MCF 10A (cell line): ENCODE measurements at regions not wholly inside any gene's neighbourhood (a gene's known extent, or its start where the extent isn't known, plus 50 kb on each side); places are given as distances from the start of the nearest gene placed in this dataset.
"Not testable (repeated sequence)": the region's sequence is repeated elsewhere in the genome, so short reads cannot be mapped to it uniquely, and the experiment has no call there.

Experiments used
- BruUV-seq: library from RNA; stranded (reverse); fragments of 400-500 nt; replicated peaks from 2 replicates; lab custom pipeline; 2021; lab: Mats Ljungman, UMichigan
- CTCF ChIA-PET: fragments of 300-600 bp; sonication (Branson Sonifier 250); formaldehyde crosslinking; extraction: SDS; loops from one replicate; lab custom pipeline; 2021; ENCODE audit warnings: antibody characterized with exemption, inconsistent platforms; lab: Yijun Ruan, JAX
- POLR2A ChIA-PET: fragments of 300-600, 350-650 bp; sonication (Branson Sonifier 250); formaldehyde crosslinking; extraction: SDS; loops from one replicate; lab custom pipeline; 2020; ENCODE audit warnings: antibody characterized with exemption, inconsistent platforms; lab: Yijun Ruan, JAX
- DNase-seq: peaks from one replicate; pipeline ENCODE4 v3.0.0-alpha.2; 2018; ENCODE audit not compliant: unreplicated experiment
- H3K27ac Mint-ChIP-seq: one replicate; pipeline ENCODE4 v1.8.0; 2022; ENCODE audit warnings: mild to moderate bottlenecking, low read depth, mixed read lengths; ENCODE audit not compliant: unreplicated experiment
- H3K27me3 Mint-ChIP-seq: one replicate; pipeline ENCODE4 v1.8.0; 2022; ENCODE audit warnings: mixed read lengths; ENCODE audit not compliant: insufficient read depth, unreplicated experiment
- H3K36me3 Mint-ChIP-seq: one replicate; pipeline ENCODE4 v1.8.0; 2022; ENCODE audit warnings: mild to moderate bottlenecking, moderate library complexity, mixed read lengths; ENCODE audit not compliant: insufficient read depth, unreplicated experiment
- H3K4me1 Mint-ChIP-seq: one replicate; pipeline ENCODE4 v1.8.0; 2022; ENCODE audit warnings: mixed read lengths; ENCODE audit not compliant: insufficient read depth, unreplicated experiment
- H3K4me3 Mint-ChIP-seq: one replicate; pipeline ENCODE4 v1.8.0; 2022; ENCODE audit warnings: mild to moderate bottlenecking, moderate library complexity, mixed read lengths; ENCODE audit not compliant: unreplicated experiment
- H3K9me3 Mint-ChIP-seq: one replicate; pipeline ENCODE4 v1.8.0; 2022; ENCODE audit warnings: mixed read lengths; ENCODE audit not compliant: unreplicated experiment
- CTCF ChIP-seq: fragments of 200-600 bp; IDR thresholded peaks from one replicate; pipeline ENCODE4 v1.8.0; 2022; ENCODE audit warnings: antibody characterized with exemption, mild to moderate bottlenecking; ENCODE audit not compliant: unreplicated experiment
- intact Hi-C: fragments of 100-400 bp; cut with micrococcal nuclease; formaldehyde crosslinking; loops from 2 replicates; pipeline ENCODE4 v1.14.1; 2022

GRCh38 chr1:199591468-199591867, 436.0 kb upstream of the NR5A2 start:
- no peaks in the 10 kb centered on the region for H3K36me3 Mint-ChIP-seq
- H3K4me1 Mint-ChIP-seq, result no peaks in the 10 kb centered on the region
- CTCF ChIA-PET, result interaction anchor here (0.6 to 0.7 kb wide), 3 partner anchors 163 to 1226 kb away, joined by 3 to 5 read pairs (median 3); no protein-coding TSS in a partner anchor
- TF ChIP-seq CTCF, result no peak
- no peaks in the 10 kb centered on the region for H3K27me3 Mint-ChIP-seq
- intact Hi-C loops, result no loop called here
- DNase-seq, result no peak
- H3K9me3 Mint-ChIP-seq, result no peaks in the 10 kb centered on the region
- no peak overlapping the region for H3K4me3 Mint-ChIP-seq
- H3K27ac Mint-ChIP-seq, result no peak overlapping the region
- BruUV-seq, result no TSS peak
- POLR2A ChIA-PET, result interaction anchor here (0.7 kb wide), 1 partner anchor 591 kb away, joined by 3 read pairs; no protein-coding TSS in a partner anchor

- no TSS peak for BruUV-seq
- TF ChIP-seq CTCF, result no peak
- no peak overlapping the region for H3K27ac Mint-ChIP-seq
Observed at GRCh38 chr1:199593475-199593874, 434.0 kb upstream of the NR5A2 start.

GRCh38 chr1:199596448-199596847, 431.1 kb upstream of the NR5A2 start:
- DNase-seq, intact Hi-C loops, H3K4me1 Mint-ChIP-seq, H3K9me3 Mint-ChIP-seq, BruUV-seq, POLR2A ChIA-PET, H3K27me3 Mint-ChIP-seq, H3K36me3 Mint-ChIP-seq, CTCF ChIA-PET, H3K27ac Mint-ChIP-seq, H3K4me3 Mint-ChIP-seq: not testable (repeated sequence)

More at GRCh38 chr1:199593475-199593874, 434.0 kb upstream of the NR5A2 start:
- Mint-ChIP-seq H3K4me3 (no peak overlapping the region), H3K9me3 (no peaks in the 10 kb centered on the region), H3K36me3 (no peaks in the 10 kb centered on the region), H3K27me3 (no peaks in the 10 kb centered on the region), H3K4me1 (no peaks in the 10 kb centered on the region)
- intact Hi-C loops, result no loop called here
- ChIA-PET POLR2A (no interaction called here), CTCF (interaction anchor here (0.9 kb wide), 1 partner anchor 712 kb away, joined by 3 read pairs; no protein-coding TSS in a partner anchor)
- DNase-seq, result no peak

- no peaks in the 10 kb centered on the region for H3K4me1 Mint-ChIP-seq
- no peaks in the 10 kb centered on the region for H3K36me3 Mint-ChIP-seq
- ChIA-PET CTCF (no interaction called here), POLR2A (no interaction called here)
- no peak overlapping the region for H3K27ac Mint-ChIP-seq
- DNase-seq, result no peak
- BruUV-seq, result no TSS peak
- no peaks in the 10 kb centered on the region for H3K27me3 Mint-ChIP-seq
- H3K4me3 Mint-ChIP-seq, result no peak overlapping the region
- H3K9me3 Mint-ChIP-seq, result peaks cover under 1% of the 10 kb centered on the region
- TF ChIP-seq CTCF, result no peak
- intact Hi-C loops, result no loop called here
Observed at GRCh38 chr1:199597152-199597551, 430.4 kb upstream of the NR5A2 start.

- Mint-ChIP-seq H3K4me1 (peaks cover 7% of the 10 kb centered on the region), H3K4me3 (no peak overlapping the region)
- POLR2A ChIA-PET, result interaction anchor here (0.6 kb wide), 1 partner anchor 61 kb away, joined by 3 read pairs; no protein-coding TSS in a partner anchor
Observed at GRCh38 chr1:199608414-199608813, 419.1 kb upstream of the NR5A2 start.

More at GRCh38 chr1:199608414-199608813, 419.1 kb upstream of the NR5A2 start:
- no TSS peak for BruUV-seq
- TF ChIP-seq CTCF, result no peak
- Mint-ChIP-seq H3K9me3 (no peaks in the 10 kb centered on the region), H3K27ac (no peak overlapping the region), H3K36me3 (no peaks in the 10 kb centered on the region), H3K27me3 (no peaks in the 10 kb centered on the region)
- intact Hi-C loops, result no loop called here
- DNase-seq, result no peak
- CTCF ChIA-PET, result no interaction called here
